GM12892 (cell line): ENCODE measurements at regions not wholly inside any gene's neighbourhood (a gene's known extent, or its start where the extent isn't known, plus 50 kb on each side); places are given as distances from the start of the nearest gene placed in this dataset.

Experiments used
- POLR2A ChIP-seq: IDR thresholded peaks from 2 replicates; pipeline ENCODE4 v1.6.1; 2011; ENCODE audit warnings: low read depth, low read length, control low read depth
- POLR2AphosphoS5 ChIP-seq: IDR thresholded peaks from 2 replicates; pipeline ENCODE4 v1.6.1; 2011; ENCODE audit warnings: low read depth, low read length, control low read depth
- TAF1 ChIP-seq: IDR thresholded peaks from 2 replicates; pipeline ENCODE4 v1.6.1; 2011; ENCODE audit warnings: low read depth, mild to moderate bottlenecking, control low read depth, low read length, borderline replicate concordance

- no peak for TF ChIP-seq TAF1
- TF ChIP-seq POLR2A, result no peak
- TF ChIP-seq POLR2AphosphoS5, result no peak
These were observed 1519.9 kb downstream of the SUCLG1 start for GRCh38 chr2:82939211-82939610.
